K562 (cell line): ENCODE measurements at regions not wholly inside any gene's neighbourhood (a gene's known extent, or its start where the extent isn't known, plus 50 kb on each side); places are given as distances from the start of the nearest gene placed in this dataset.

ENCODE experiments used
- ARHGAP35 ChIP-seq: fragments of 450-650 bp; IDR thresholded peaks from 2 replicates; pipeline ENCODE4 v1.6.1; 2018; ENCODE audit not compliant: partially characterized antibody
- BHLHE40 ChIP-seq: IDR thresholded peaks from 2 replicates; pipeline ENCODE4 v1.6.1; 2011; ENCODE audit warnings: low read length, improper control_type of control experiment
- C11orf30 ChIP-seq: fragments of 450-650 bp; IDR thresholded peaks from 2 replicates; pipeline ENCODE4 v1.6.1; 2016; ENCODE audit warnings: low read depth, mild to moderate bottlenecking
- CAMTA2 ChIP-seq: fragments of 250-450 bp; sonication (Bioruptor Pico); conservative IDR thresholded peaks from 2 replicates; pipeline ENCODE4 v1.5.1; 2022
- CBFA2T3 ChIP-seq: fragments of 450-650 bp; IDR thresholded peaks from 2 replicates; pipeline ENCODE4 v1.6.1; 2017
- CBX3 ChIP-seq, 2 experiments: IDR thresholded peaks; 1 replicate in 1 of 2; 2 replicates in 1 of 2; pipeline ENCODE4 v1.6.1; 2012; ENCODE audit warnings: inconsistent platforms in 2 of 2, low read length in 2 of 2, borderline replicate concordance in 1 of 2, control low read depth in 1 of 2
- EHMT2 ChIP-seq: fragments of 450-650 bp; IDR thresholded peaks from 2 replicates; pipeline ENCODE4 v1.6.1; 2018; ENCODE audit warnings: antibody characterized with exemption
- FOSL1 ChIP-seq: fragments of 200-800 bp; sonication (Bioruptor generic); conservative IDR thresholded peaks from 2 replicates; pipeline ENCODE4 v1.6.1; 2016; ENCODE audit warnings: missing genetic modification characterization, missing compliant biosample characterization
- JUND ChIP-seq, 2 experiments: IDR thresholded peaks; 2 replicates in 1 of 2; 3 replicates in 1 of 2; pipeline ENCODE4 v1.6.1; 2011; ENCODE audit warnings: borderline replicate concordance in 2 of 2, low read depth in 2 of 2, low read length in 2 of 2, improper control_type of control experiment in 1 of 2, missing biosample characterization in 1 of 2, missing genetic modification characterization in 1 of 2, missing genetic modification reagents in 1 of 2
- NFE2 ChIP-seq: IDR thresholded peaks from 2 replicates; pipeline ENCODE4 v1.6.1; 2014; ENCODE audit warnings: antibody characterized with exemption, low read depth
- OTX1 ChIP-seq: fragments of 450-650 bp; formaldehyde crosslinking; IDR thresholded peaks from 2 replicates; pipeline ENCODE4 v1.4.0; 2022; ENCODE audit warnings: mild to moderate bottlenecking
- RBM22 ChIP-seq: fragments of 200-400 bp; formaldehyde crosslinking; IDR thresholded peaks from 2 replicates; pipeline ENCODE4 v1.6.1; 2018; ENCODE audit warnings: low read length, low read depth; ENCODE audit not compliant: poor library complexity, severe bottlenecking
- SIN3A ChIP-seq, 2 experiments: fragments of 150-350 bp in 1 of 2; IDR thresholded peaks; 2 replicates each; pipeline ENCODE4 v1.6.1; 2011 to 2016; ENCODE audit warnings: borderline replicate concordance in 2 of 2, low read depth in 2 of 2, low read length in 2 of 2, mild to moderate bottlenecking in 2 of 2, moderate library complexity in 2 of 2; ENCODE audit not compliant: control insufficient read depth in 1 of 2
- SMAD3 ChIP-seq: fragments of 450-650 bp; formaldehyde crosslinking; conservative IDR thresholded peaks from 2 replicates; pipeline ENCODE4 v1.4.0; 2020; ENCODE audit warnings: mild to moderate bottlenecking
- TAF1 ChIP-seq: IDR thresholded peaks from 2 replicates; pipeline ENCODE4 v1.6.1; 2011; ENCODE audit warnings: mild to moderate bottlenecking, low read length, moderate library complexity; ENCODE audit not compliant: insufficient read depth, control insufficient read depth, severe bottlenecking; ENCODE audit errors: extremely low read depth
- YY1 ChIP-seq, 3 experiments: IDR thresholded peaks; 2 replicates each; pipeline ENCODE4 v1.6.1; 2011; ENCODE audit warnings: low read length in 2 of 3, mild to moderate bottlenecking in 2 of 3, moderate library complexity in 2 of 3, borderline replicate concordance in 1 of 3, control low read depth in 1 of 3, low read depth in 1 of 3; ENCODE audit not compliant: insufficient read depth in 3 of 3, insufficient replicate concordance in 2 of 3, control insufficient read depth in 1 of 3, insufficient read length in 1 of 3; ENCODE audit errors: extremely low read depth in 1 of 3
- ZNF274 ChIP-seq: IDR thresholded peaks from 2 replicates; pipeline ENCODE4 v1.6.1; 2011; ENCODE audit warnings: low read depth, mild to moderate bottlenecking, low read length, moderate library complexity, borderline replicate concordance
- ZNF316 ChIP-seq: fragments of 450-650 bp; IDR thresholded peaks from 2 replicates; pipeline ENCODE4 v1.6.1; 2016
- TF ChIP-seq, protein P1 (sequence below): fragments of 450-650 bp; IDR thresholded peaks from 2 replicates; pipeline ENCODE4 v1.6.1; 2017; ENCODE audit warnings: antibody characterized with exemption, mild to moderate bottlenecking
- TF ChIP-seq, protein P2 (sequence below): fragments of 450-650 bp; IDR thresholded peaks from 2 replicates; pipeline ENCODE4 v1.6.1; 2016
- TF ChIP-seq, protein P3 (sequence below): fragments of 250-450 bp; sonication (Bioruptor Pico); IDR thresholded peaks from 2 replicates; pipeline ENCODE4 v1.6.1; 2021; ENCODE audit warnings: mild to moderate bottlenecking
- TF ChIP-seq, protein P4 (sequence below): fragments of 450-650 bp; formaldehyde crosslinking; IDR thresholded peaks from 2 replicates; pipeline ENCODE4 v1.4.0; 2020; ENCODE audit warnings: mild to moderate bottlenecking, mixed read lengths

DNA sequence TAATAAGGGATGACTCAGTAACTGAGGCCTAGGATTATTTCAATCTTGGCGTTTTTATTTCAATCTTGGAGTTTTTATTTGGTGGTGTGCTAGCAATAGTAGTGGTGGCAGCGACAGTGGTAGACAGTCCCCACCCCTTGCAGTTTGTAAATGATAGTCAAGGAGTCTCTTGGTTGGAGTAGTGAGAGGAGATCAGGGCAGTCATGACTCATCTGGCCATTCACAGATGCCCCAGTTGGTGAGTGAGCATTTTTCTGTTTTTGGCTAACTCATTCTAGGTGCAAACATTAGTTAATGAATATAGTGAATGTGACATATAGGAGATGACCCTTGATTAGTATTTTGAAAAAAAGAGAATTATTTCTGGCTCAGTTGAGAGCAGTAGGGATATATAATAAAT is 93.5 kb upstream of the ADAD1 start (continued):
- TF ChIP-seq, protein P1, sequence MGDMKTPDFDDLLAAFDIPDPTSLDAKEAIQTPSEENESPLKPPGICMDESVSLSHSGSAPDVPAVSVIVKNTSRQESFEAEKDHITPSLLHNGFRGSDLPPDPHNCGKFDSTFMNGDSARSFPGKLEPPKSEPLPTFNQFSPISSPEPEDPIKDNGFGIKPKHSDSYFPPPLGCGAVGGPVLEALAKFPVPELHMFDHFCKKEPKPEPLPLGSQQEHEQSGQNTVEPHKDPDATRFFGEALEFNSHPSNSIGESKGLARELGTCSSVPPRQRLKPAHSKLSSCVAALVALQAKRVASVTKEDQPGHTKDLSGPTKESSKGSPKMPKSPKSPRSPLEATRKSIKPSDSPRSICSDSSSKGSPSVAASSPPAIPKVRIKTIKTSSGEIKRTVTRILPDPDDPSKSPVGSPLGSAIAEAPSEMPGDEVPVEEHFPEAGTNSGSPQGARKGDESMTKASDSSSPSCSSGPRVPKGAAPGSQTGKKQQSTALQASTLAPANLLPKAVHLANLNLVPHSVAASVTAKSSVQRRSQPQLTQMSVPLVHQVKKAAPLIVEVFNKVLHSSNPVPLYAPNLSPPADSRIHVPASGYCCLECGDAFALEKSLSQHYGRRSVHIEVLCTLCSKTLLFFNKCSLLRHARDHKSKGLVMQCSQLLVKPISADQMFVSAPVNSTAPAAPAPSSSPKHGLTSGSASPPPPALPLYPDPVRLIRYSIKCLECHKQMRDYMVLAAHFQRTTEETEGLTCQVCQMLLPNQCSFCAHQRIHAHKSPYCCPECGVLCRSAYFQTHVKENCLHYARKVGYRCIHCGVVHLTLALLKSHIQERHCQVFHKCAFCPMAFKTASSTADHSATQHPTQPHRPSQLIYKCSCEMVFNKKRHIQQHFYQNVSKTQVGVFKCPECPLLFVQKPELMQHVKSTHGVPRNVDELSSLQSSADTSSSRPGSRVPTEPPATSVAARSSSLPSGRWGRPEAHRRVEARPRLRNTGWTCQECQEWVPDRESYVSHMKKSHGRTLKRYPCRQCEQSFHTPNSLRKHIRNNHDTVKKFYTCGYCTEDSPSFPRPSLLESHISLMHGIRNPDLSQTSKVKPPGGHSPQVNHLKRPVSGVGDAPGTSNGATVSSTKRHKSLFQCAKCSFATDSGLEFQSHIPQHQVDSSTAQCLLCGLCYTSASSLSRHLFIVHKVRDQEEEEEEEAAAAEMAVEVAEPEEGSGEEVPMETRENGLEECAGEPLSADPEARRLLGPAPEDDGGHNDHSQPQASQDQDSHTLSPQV = peak; percentile 40; the same call in 1 of the 2 replicates
- no peak for TF ChIP-seq SMAD3 (CRISPR knock-in tag)
- TF ChIP-seq OTX1 (CRISPR knock-in tag) = no peak
- no peak for TF ChIP-seq CAMTA2 (CRISPR knock-in tag)
- peak; percentile 69 for TF ChIP-seq EHMT2
- no peak for TF ChIP-seq BHLHE40
- TF ChIP-seq SIN3A (IDR thresholded peaks at IDR 0.05; ENCODE audit: borderline replicate concordance in 2 of 2, control insufficient read depth in 1 of 2, low read depth in 2 of 2, low read length in 2 of 2) = no peak
- no peak for TF ChIP-seq TAF1
- no peak for TF ChIP-seq ARHGAP35
- TF ChIP-seq, protein P2, sequence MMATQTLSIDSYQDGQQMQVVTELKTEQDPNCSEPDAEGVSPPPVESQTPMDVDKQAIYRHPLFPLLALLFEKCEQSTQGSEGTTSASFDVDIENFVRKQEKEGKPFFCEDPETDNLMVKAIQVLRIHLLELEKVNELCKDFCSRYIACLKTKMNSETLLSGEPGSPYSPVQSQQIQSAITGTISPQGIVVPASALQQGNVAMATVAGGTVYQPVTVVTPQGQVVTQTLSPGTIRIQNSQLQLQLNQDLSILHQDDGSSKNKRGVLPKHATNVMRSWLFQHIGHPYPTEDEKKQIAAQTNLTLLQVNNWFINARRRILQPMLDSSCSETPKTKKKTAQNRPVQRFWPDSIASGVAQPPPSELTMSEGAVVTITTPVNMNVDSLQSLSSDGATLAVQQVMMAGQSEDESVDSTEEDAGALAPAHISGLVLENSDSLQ = no peak; the same call in 1 of the 2 replicates
- TF ChIP-seq, protein P3, sequence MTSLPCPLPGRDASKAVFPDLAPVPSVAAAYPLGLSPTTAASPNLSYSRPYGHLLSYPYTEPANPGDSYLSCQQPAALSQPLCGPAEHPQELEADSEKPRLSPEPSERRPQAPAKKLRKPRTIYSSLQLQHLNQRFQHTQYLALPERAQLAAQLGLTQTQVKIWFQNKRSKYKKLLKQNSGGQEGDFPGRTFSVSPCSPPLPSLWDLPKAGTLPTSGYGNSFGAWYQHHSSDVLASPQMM (CRISPR knock-in tag) = no peak
- no peak for TF ChIP-seq ZNF274
- TF ChIP-seq RBM22 = no peak
- peak; percentile 83 for TF ChIP-seq C11orf30
- peak; percentile 84 for TF ChIP-seq FOSL1
- peak; percentile 33; the same call in 1 of the 2 replicates for TF ChIP-seq CBFA2T3
- peak; percentile 88 for TF ChIP-seq NFE2
- TF ChIP-seq, protein P4, sequence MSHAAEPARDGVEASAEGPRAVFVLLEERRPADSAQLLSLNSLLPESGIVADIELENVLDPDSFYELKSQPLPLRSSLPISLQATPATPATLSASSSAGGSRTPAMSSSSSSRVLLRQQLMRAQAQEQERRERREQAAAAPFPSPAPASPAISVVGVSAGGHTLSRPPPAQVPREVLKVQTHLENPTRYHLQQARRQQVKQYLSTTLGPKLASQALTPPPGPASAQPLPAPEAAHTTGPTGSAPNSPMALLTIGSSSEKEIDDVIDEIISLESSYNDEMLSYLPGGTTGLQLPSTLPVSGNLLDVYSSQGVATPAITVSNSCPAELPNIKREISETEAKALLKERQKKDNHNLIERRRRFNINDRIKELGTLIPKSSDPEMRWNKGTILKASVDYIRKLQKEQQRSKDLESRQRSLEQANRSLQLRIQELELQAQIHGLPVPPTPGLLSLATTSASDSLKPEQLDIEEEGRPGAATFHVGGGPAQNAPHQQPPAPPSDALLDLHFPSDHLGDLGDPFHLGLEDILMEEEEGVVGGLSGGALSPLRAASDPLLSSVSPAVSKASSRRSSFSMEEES (CRISPR knock-in tag) = no peak
- peak in 1 of 2 experiments; percentile 57; a peak in 1 of 3 replicates for TF ChIP-seq CBX3 (IDR thresholded peaks at IDR 0.05; ENCODE audit: borderline replicate concordance in 1 of 2, low read length in 2 of 2)
- TF ChIP-seq YY1 (IDR thresholded peaks at IDR 0.05; ENCODE audit: borderline replicate concordance in 1 of 3, control insufficient read depth in 1 of 3, extremely low read depth in 1 of 3, insufficient read depth in 3 of 3, insufficient read length in 1 of 3, insufficient replicate concordance in 2 of 3, low read depth in 1 of 3, low read length in 2 of 3) = no peak
- peak; percentile 88 for TF ChIP-seq JUND (IDR thresholded peaks at IDR 0.05; ENCODE audit: borderline replicate concordance, low read depth, low read length)
- TF ChIP-seq JUND (tag; IDR thresholded peaks at IDR 0.05; ENCODE audit: borderline replicate concordance, low read depth, low read length) = peak; percentile 90; the same call in 2 of the 3 replicates
- peak; percentile 85 for TF ChIP-seq ZNF316
